SK-N-SH (cell line): ENCODE measurements at regions not wholly inside any gene's neighbourhood (a gene's known extent, or its start where the extent isn't known, plus 50 kb on each side); places are given as distances from the start of the nearest gene placed in this dataset.

Experiments
- CHD2 ChIP-seq: fragments of 150-350 bp; IDR thresholded peaks from 2 replicates; pipeline ENCODE4 v1.6.1; 2018; ENCODE audit warnings: low read length; ENCODE audit not compliant: partially characterized antibody
- CTCF ChIP-seq: fragments of 200-600 bp; sonication (generic); IDR thresholded peaks from 2 replicates; pipeline ENCODE4 v1.6.1; 2017; ENCODE audit warnings: antibody characterized with exemption, mild to moderate bottlenecking, moderate library complexity
- RFX5 ChIP-seq: IDR thresholded peaks from 2 replicates; pipeline ENCODE4 v1.6.1; 2012; ENCODE audit warnings: mild to moderate bottlenecking, improper control_type of control experiment, low read length

- TF ChIP-seq CHD2 (no peak), RFX5 (no peak), CTCF (no peak)
Observed at GRCh38 chr16:64426131-64426666, 695.7 kb downstream of the CDH11 start.
